SKM-1 treated with dmso at 0.1 percent for 144 hours (cell line): ENCODE measurements at regions not wholly inside any gene's neighbourhood (a gene's known extent, or its start where the extent isn't known, plus 50 kb on each side); places are given as distances from the start of the nearest gene placed in this dataset.
A peak's percentile ranks its signal among the peaks of the same experiment; 100 is the strongest.

ENCODE experiments used
- DNase-seq: peaks from one replicate; lab custom pipeline; 2025; ENCODE audit not compliant: unreplicated experiment; lab: John Stamatoyannopoulos, UW

- DNase-seq: no peak
Observed at GRCh38 chr13:31441800-31442510, 242.2 kb downstream of the B3GLCT start.

GRCh38 chr13:31442571-31442970 is 242.8 kb downstream of the B3GLCT start:
- no peak for DNase-seq

GRCh38 chr13:31444266-31444856 is 244.6 kb downstream of the B3GLCT start:
- DNase-seq: no peak

GRCh38 chr13:31452525-31452924 is 252.8 kb downstream of the B3GLCT start:
- no peak for DNase-seq

GRCh38 chr13:31455581-31455980 is 255.8 kb downstream of the B3GLCT start:
- DNase-seq: no peak

GRCh38 chr13:31456056-31456455 is 256.3 kb downstream of the B3GLCT start:
- no peak for DNase-seq

GRCh38 chr13:31460061-31460460 is 260.3 kb downstream of the B3GLCT start:
- DNase-seq: no peak

GRCh38 chr13:31461923-31462322 is 262.1 kb downstream of the B3GLCT start:
- no peak for DNase-seq

- DNase-seq: no peak
Observed at GRCh38 chr13:31462766-31463165, 263.0 kb downstream of the B3GLCT start.

GRCh38 chr13:31468114-31468902 is 268.5 kb downstream of the B3GLCT start:
- DNase-seq: peak; percentile 23

- no peak for DNase-seq
Observed at GRCh38 chr13:31469377-31469776, 269.6 kb downstream of the B3GLCT start.

- DNase-seq: no peak
Observed at GRCh38 chr13:31476266-31476665, 263.1 kb upstream of the RXFP2 start.

GRCh38 chr13:31476753-31477152 is 262.6 kb upstream of the RXFP2 start:
- DNase-seq: no peak

- no peak for DNase-seq
Observed at GRCh38 chr13:31477961-31478360, 261.4 kb upstream of the RXFP2 start.

- DNase-seq: peak; percentile 73
Observed at GRCh38 chr13:31485183-31485582, 254.1 kb upstream of the RXFP2 start.

- peak; percentile 38 for DNase-seq
Observed at GRCh38 chr13:31485651-31486051, 253.7 kb upstream of the RXFP2 start.

GRCh38 chr13:31495336-31495735 is 244.0 kb upstream of the RXFP2 start:
- peak; percentile 56 for DNase-seq

GRCh38 chr13:31499274-31499673 is 240.1 kb upstream of the RXFP2 start:
- DNase-seq: no peak

GRCh38 chr13:31503626-31504025 is 235.7 kb upstream of the RXFP2 start:
- DNase-seq: no peak

- peak; percentile 50 for DNase-seq
Observed at GRCh38 chr13:31504918-31505317, 234.4 kb upstream of the RXFP2 start.

GRCh38 chr13:31512331-31512730 is 227.0 kb upstream of the RXFP2 start:
- no peak for DNase-seq

GRCh38 chr13:31514932-31515331 is 224.4 kb upstream of the RXFP2 start:
- no peak for DNase-seq
